HG02759 (cell line): ENCODE measurements at regions not wholly inside any gene's neighbourhood (a gene's known extent, or its start where the extent isn't known, plus 50 kb on each side); places are given as distances from the start of the nearest gene placed in this dataset.
"Not testable (repeated sequence)": the region's sequence is repeated elsewhere in the genome, so short reads cannot be mapped to it uniquely, and the experiment has no call there.

ENCODE experiments used
- ATAC-seq: cut with Tn5 transposase; IDR thresholded peaks from one replicate; pipeline ENCODE4 v1.9.1; 2021; ENCODE audit warnings: mild to moderate bottlenecking, moderate library complexity; ENCODE audit not compliant: unreplicated experiment

- ATAC-seq, result no peak
Observed at GRCh38 chr2:64250063-64250462, 105.8 kb upstream of the PELI1 start.

- ATAC-seq, result no peak
Observed at GRCh38 chr2:64250751-64251423, 106.7 kb upstream of the PELI1 start.

GRCh38 chr2:64251497-64252250 is 107.5 kb upstream of the PELI1 start:
- ATAC-seq, result no peak

- not testable (repeated sequence) for ATAC-seq
Observed at GRCh38 chr2:64252251-64252978, 108.2 kb upstream of the PELI1 start.

- ATAC-seq, result not testable (repeated sequence)
Observed at GRCh38 chr2:64253421-64253820, 109.2 kb upstream of the PELI1 start.

GRCh38 chr2:64258566-64258965 is 114.3 kb upstream of the PELI1 start:
- ATAC-seq, result no peak

GRCh38 chr2:64259312-64259711 is 115.1 kb upstream of the PELI1 start:
- no peak for ATAC-seq

GRCh38 chr2:64260093-64260803 is 116.0 kb upstream of the PELI1 start:
- ATAC-seq, result no peak

- ATAC-seq, result peak; percentile 91
Observed at GRCh38 chr2:64260817-64261216, 116.6 kb upstream of the PELI1 start.

GRCh38 chr2:64262071-64262470 is 117.9 kb upstream of the PELI1 start:
- no peak for ATAC-seq

GRCh38 chr2:64262816-64263215 is 118.6 kb upstream of the PELI1 start:
- no peak for ATAC-seq

- ATAC-seq, result no peak
Observed at GRCh38 chr2:64263315-64263714, 119.1 kb upstream of the PELI1 start.

GRCh38 chr2:64267699-64268098 is 123.5 kb upstream of the PELI1 start:
- ATAC-seq, result no peak

GRCh38 chr2:64268330-64269048 is 124.3 kb upstream of the PELI1 start:
- no peak for ATAC-seq

GRCh38 chr2:64273524-64274398 is 129.5 kb upstream of the PELI1 start:
- no peak for ATAC-seq

- ATAC-seq, result no peak
Observed at GRCh38 chr2:64274399-64275173, 130.4 kb upstream of the PELI1 start.

- ATAC-seq, result no peak
Observed at GRCh38 chr2:64275174-64275466, 130.9 kb upstream of the PELI1 start.

- ATAC-seq, result no peak
Observed at GRCh38 chr2:64276417-64277095, 132.3 kb upstream of the PELI1 start.
